ENCODE measurements at regions not wholly inside any gene's neighbourhood (a gene's known extent, or its start where the extent isn't known, plus 50 kb on each side); places are given as distances from the start of the nearest gene placed in this dataset.

DNA sequence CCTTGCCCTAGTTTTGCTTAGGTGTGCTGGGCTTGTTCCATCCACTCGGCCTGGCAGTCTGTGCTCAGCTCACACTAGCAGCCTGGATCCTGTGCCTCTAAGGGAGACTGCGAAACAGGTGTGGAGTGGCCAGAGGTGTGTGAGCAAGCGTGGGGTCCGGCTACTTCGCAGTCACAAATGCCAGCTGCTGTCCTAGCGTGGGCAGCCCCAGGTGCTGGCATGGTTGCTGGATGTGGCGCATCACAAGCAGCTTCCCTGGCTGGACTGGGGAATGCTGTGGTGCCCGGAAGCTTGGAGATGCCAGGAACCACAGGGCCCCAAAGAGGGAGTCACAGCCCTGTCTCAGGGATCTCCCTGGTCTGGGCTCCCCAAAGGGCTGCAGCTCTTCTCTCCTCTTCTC lies 119.0 kb upstream of the TMEFF2 start:
- no peaks in the 10 kb centered on the region for H3K27me3 ChIP-seq
- no peaks in the 10 kb centered on the region for H3K36me3 ChIP-seq
- intact Hi-C loops (cut with DNase I; ENCODE audit: low total_unique reads) = no loop called here
- H3K4me3 ChIP-seq = no peak overlapping the region
- peaks cover 5 to 13% of the 10 kb centered on the region in 2 donors for H3K9me3 ChIP-seq
- TF ChIP-seq POLR2A (IDR thresholded peaks at IDR 0.05) (no peak), POLR2AphosphoS5 (IDR thresholded peaks at IDR 0.05) (no peak), CTCF (IDR thresholded peaks at IDR 0.05) (no peak)
- H3K4me1 ChIP-seq = no peaks in the 10 kb centered on the region
- H3K27ac ChIP-seq = no peak overlapping the region
- no peak for DNase-seq (ENCODE audit: low spot score in 2 of 2)

DNA sequence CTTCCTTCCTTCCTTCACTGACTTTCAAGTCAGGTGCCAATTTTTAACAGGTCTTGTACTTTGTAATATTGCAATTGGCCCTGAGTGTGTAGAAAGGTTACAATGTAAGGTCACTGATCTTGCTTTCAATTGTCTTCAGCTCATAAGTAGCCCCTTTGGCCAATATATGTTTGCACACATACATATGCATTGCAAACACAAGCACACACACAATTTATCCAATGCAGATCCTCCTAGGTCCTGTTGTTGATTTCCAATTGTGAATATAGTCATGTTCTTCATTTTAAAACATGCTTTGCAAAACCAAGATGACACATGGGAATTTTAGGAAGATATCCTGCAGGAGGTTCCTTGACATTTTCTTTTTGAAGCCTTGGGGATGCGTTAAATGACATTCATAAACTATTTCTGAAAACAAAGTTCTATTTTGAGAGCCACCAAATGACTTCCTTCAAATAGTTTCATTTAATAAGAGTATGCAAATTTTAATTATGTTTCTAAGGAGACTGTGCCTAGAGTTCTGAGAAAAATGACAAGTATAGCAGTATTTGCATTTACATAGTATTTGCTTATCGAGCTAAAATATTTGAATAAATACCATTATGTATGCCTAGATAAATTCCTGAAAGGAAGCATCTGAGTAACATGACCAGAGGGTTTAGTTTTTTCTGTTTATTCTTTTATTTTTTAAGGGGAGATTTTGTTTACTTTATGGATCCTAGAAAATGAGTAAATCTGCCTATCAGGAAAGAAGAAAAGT lies 117.1 kb upstream of the TMEFF2 start:
- intact Hi-C loops (cut with DNase I; ENCODE audit: low total_unique reads) = no loop called here
- Histone ChIP-seq H3K9me3 (peaks cover 5 to 13% of the 10 kb centered on the region in 2 donors), H3K4me1 (no peaks in the 10 kb centered on the region), H3K36me3 (no peaks in the 10 kb centered on the region), H3K27ac (no peak overlapping the region), H3K4me3 (no peak overlapping the region), H3K27me3 (no peaks in the 10 kb centered on the region)
- TF ChIP-seq POLR2A (IDR thresholded peaks at IDR 0.05) (no peak), CTCF (IDR thresholded peaks at IDR 0.05) (no peak), POLR2AphosphoS5 (IDR thresholded peaks at IDR 0.05) (no peak)
- DNase-seq (ENCODE audit: low spot score in 2 of 2) = no peak

DNA sequence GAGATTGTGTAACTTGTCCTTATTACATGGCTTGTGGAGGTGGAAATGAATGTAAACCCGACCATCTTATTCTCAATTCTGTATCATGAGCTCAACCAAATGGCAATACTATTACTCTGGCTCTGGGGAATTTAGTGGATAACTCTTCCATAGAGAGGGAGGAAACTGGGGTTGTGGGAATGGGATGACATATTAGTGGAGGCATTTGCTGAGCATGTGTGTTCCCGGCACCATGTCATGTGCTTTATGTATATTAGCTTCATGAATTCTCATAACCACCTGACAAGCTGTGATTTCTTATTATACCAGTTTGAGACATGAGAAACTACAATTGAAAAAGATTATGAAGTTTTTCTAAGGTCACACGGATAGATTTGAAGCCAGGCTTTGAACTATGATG lies 112.8 kb upstream of the TMEFF2 start:
- no peaks in the 10 kb centered on the region for H3K36me3 ChIP-seq
- no peaks in the 10 kb centered on the region for H3K4me1 ChIP-seq
- H3K4me3 ChIP-seq = no peak overlapping the region
- TF ChIP-seq POLR2A (IDR thresholded peaks at IDR 0.05) (no peak), CTCF (IDR thresholded peaks at IDR 0.05) (no peak), POLR2AphosphoS5 (IDR thresholded peaks at IDR 0.05) (no peak)
- intact Hi-C loops (cut with DNase I; ENCODE audit: low total_unique reads) = no loop called here
- no peak for DNase-seq (ENCODE audit: low spot score in 2 of 2)
- H3K9me3 ChIP-seq = no peaks in the 10 kb centered on the region
- no peak overlapping the region for H3K27ac ChIP-seq
- H3K27me3 ChIP-seq = no peaks in the 10 kb centered on the region

- no peak for TF ChIP-seq POLR2AphosphoS5 (IDR thresholded peaks at IDR 0.05)
- TF ChIP-seq POLR2A (IDR thresholded peaks at IDR 0.05) = no peak
- TF ChIP-seq CTCF (IDR thresholded peaks at IDR 0.05) = no peak
- Histone ChIP-seq H3K36me3 (no peaks in the 10 kb centered on the region), H3K27ac (no peak overlapping the region), H3K27me3 (no peaks in the 10 kb centered on the region), H3K4me3 (no peak overlapping the region), H3K4me1 (no peaks in the 10 kb centered on the region), H3K9me3 (no peaks in the 10 kb centered on the region)
- no peak for DNase-seq (ENCODE audit: low spot score in 2 of 2)
- intact Hi-C loops (cut with DNase I; ENCODE audit: low total_unique reads) = no loop called here
Observed at GRCh38 chr2:192298664-192299063, 103.9 kb upstream of the TMEFF2 start.

DNA sequence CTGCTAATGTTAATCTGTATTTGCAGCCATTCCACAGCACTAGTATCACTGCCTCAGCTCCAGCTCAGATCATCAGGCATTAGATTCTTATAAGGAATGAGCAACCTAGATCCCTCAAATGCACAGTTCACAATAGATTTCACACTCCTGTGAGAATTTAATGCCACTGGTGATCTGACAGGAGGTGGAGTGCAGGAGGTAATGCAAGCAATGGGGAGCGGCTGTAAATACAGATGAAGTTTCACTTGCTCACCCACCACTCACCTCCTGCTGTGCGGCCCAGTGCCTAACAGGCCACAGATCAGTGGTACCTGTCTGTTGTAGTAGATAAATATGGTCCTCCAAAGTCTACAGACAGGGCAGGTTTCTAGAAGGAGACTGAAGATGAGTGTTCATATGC lies 97.7 kb upstream of the TMEFF2 start:
- no peaks in the 10 kb centered on the region for H3K36me3 ChIP-seq
- DNase-seq (ENCODE audit: low spot score in 2 of 2) = no peak
- H3K27me3 ChIP-seq = no peaks in the 10 kb centered on the region
- H3K9me3 ChIP-seq = no peaks in the 10 kb centered on the region
- TF ChIP-seq CTCF (IDR thresholded peaks at IDR 0.05) = no peak
- TF ChIP-seq POLR2A (IDR thresholded peaks at IDR 0.05) = no peak
- H3K4me3 ChIP-seq = no peak overlapping the region
- no peaks in the 10 kb centered on the region for H3K4me1 ChIP-seq
- no peak overlapping the region for H3K27ac ChIP-seq
- intact Hi-C loops (cut with DNase I; ENCODE audit: low total_unique reads) = no loop called here

Data from breast epithelium (tissue), 4 donors.